HG03342 (cell line): ENCODE measurements at regions not wholly inside any gene's neighbourhood (a gene's known extent, or its start where the extent isn't known, plus 50 kb on each side); places are given as distances from the start of the nearest gene placed in this dataset.
"Not testable (repeated sequence)": the region's sequence is repeated elsewhere in the genome, so short reads cannot be mapped to it uniquely, and the experiment has no call there.

Experiments used
- ATAC-seq: cut with Tn5 transposase; IDR thresholded peaks from one replicate; pipeline ENCODE4 v1.9.1; 2021; ENCODE audit warnings: mild to moderate bottlenecking, moderate library complexity; ENCODE audit not compliant: unreplicated experiment

- no peak for ATAC-seq
These were observed 51.3 kb upstream of the BOD1 start for GRCh38 chr5:173667702-173668101.

GRCh38 chr5:173668245-173668800 is 51.9 kb upstream of the BOD1 start:
- ATAC-seq: no peak

GRCh38 chr5:173668910-173669309 is 52.5 kb upstream of the BOD1 start:
- no peak for ATAC-seq

- ATAC-seq: no peak
These were observed 53.0 kb upstream of the BOD1 start for GRCh38 chr5:173669483-173669882.

- ATAC-seq: no peak
These were observed 53.7 kb upstream of the BOD1 start for GRCh38 chr5:173670130-173670651.

GRCh38 chr5:173670791-173671120 is 54.3 kb upstream of the BOD1 start:
- ATAC-seq: no peak

- ATAC-seq: no peak
These were observed 54.9 kb upstream of the BOD1 start for GRCh38 chr5:173671121-173671949.

- ATAC-seq: no peak
These were observed 55.7 kb upstream of the BOD1 start for GRCh38 chr5:173672166-173672565.

GRCh38 chr5:173672891-173673290 is 56.4 kb upstream of the BOD1 start:
- ATAC-seq: no peak

GRCh38 chr5:173673295-173674101 is 57.0 kb upstream of the BOD1 start:
- no peak for ATAC-seq

- ATAC-seq: no peak
These were observed 59.0 kb upstream of the BOD1 start for GRCh38 chr5:173675287-173675996.

- no peak for ATAC-seq
These were observed 59.9 kb upstream of the BOD1 start for GRCh38 chr5:173676375-173676774.

- no peak for ATAC-seq
These were observed 60.7 kb upstream of the BOD1 start for GRCh38 chr5:173677125-173677672.

- ATAC-seq: peak; percentile 79
These were observed 63.6 kb upstream of the BOD1 start for GRCh38 chr5:173679909-173680630.

GRCh38 chr5:173680660-173681242 is 64.3 kb upstream of the BOD1 start:
- ATAC-seq: peak; percentile 63

GRCh38 chr5:173682313-173682712 is 65.9 kb upstream of the BOD1 start:
- ATAC-seq: no peak

GRCh38 chr5:173684535-173684934 is 68.1 kb upstream of the BOD1 start:
- not testable (repeated sequence) for ATAC-seq

- no peak for ATAC-seq
These were observed 70.5 kb upstream of the BOD1 start for GRCh38 chr5:173686950-173687349.

GRCh38 chr5:173688703-173689102 is 72.3 kb upstream of the BOD1 start:
- no peak for ATAC-seq
